Upper lobe of right lung (tissue), 1 donor: ENCODE measurements at regions not wholly inside any gene's neighbourhood (a gene's known extent, or its start where the extent isn't known, plus 50 kb on each side); places are given as distances from the start of the nearest gene placed in this dataset.
"Not testable (repeated sequence)": the region's sequence is repeated elsewhere in the genome, so short reads cannot be mapped to it uniquely, and the experiment has no call there.

Source experiments
- ATAC-seq: fragments of 200-7000 bp; cut with Tn5 transposase; one replicate; pipeline ENCODE4 v1.9.1; 2020; ENCODE audit warnings: mild to moderate bottlenecking, moderate library complexity
- DNase-seq: peaks from one replicate; pipeline ENCODE4 v3.0.0-alpha.2; 2020
- H3K27ac ChIP-seq: fragments of 200-600 bp; one replicate; pipeline ENCODE4 v1.8.0; 2022
- H3K27me3 ChIP-seq: fragments of 200-600 bp; one replicate; pipeline ENCODE4 v1.8.0; 2022; ENCODE audit warnings: mild to moderate bottlenecking
- H3K36me3 ChIP-seq: fragments of 200-600 bp; one replicate; pipeline ENCODE4 v1.8.0; 2022
- H3K4me1 ChIP-seq: fragments of 200-600 bp; one replicate; pipeline ENCODE4 v1.8.0; 2022
- H3K4me3 ChIP-seq: fragments of 200-600 bp; one replicate; pipeline ENCODE4 v1.8.0; 2022; ENCODE audit warnings: mild to moderate bottlenecking
- H3K9me3 ChIP-seq: fragments of 200-600 bp; one replicate; pipeline ENCODE4 v1.8.0; 2022
- intact Hi-C: fragments of 100-400 bp; cut with DNase I; formaldehyde crosslinking; loops from one replicate; pipeline ENCODE4 v1.11.0; 2022
- TF ChIP-seq, protein P1 (sequence below): fragments of 200-600 bp; IDR thresholded peaks from one replicate; pipeline ENCODE4 v1.8.0; 2022; ENCODE audit warnings: antibody characterized with exemption
- donor health status: DM: no; HTN: yes; CAD: no; lungs with severe emphysema.

DNA sequence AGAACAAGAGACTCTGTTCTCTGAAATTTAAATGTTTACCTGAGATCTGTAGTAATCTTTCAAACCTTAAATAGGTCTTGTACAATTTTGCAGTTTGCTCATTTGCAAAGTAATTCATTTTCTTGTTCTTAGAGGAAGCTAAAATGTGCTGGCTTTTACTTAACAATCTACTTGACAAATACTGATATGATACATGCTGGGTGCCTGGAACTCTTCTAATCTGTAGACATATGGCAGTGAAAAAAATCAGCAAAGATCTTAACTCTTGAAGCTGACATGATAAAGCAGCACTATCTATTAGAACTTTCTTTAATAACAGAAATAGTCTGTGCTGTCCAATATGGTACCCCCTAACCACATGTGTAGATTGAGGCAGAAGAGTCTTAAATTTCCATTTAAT, 1352.8 kb upstream of the SLC39A10 start:
- H3K36me3 ChIP-seq: no peaks in the 10 kb centered on the region
- DNase-seq: no peak
- no peak overlapping the region for H3K4me3 ChIP-seq
- H3K4me1 ChIP-seq: no peaks in the 10 kb centered on the region
- no peaks in the 10 kb centered on the region for H3K9me3 ChIP-seq
- intact Hi-C loops: no loop called here
- TF ChIP-seq, protein P1, sequence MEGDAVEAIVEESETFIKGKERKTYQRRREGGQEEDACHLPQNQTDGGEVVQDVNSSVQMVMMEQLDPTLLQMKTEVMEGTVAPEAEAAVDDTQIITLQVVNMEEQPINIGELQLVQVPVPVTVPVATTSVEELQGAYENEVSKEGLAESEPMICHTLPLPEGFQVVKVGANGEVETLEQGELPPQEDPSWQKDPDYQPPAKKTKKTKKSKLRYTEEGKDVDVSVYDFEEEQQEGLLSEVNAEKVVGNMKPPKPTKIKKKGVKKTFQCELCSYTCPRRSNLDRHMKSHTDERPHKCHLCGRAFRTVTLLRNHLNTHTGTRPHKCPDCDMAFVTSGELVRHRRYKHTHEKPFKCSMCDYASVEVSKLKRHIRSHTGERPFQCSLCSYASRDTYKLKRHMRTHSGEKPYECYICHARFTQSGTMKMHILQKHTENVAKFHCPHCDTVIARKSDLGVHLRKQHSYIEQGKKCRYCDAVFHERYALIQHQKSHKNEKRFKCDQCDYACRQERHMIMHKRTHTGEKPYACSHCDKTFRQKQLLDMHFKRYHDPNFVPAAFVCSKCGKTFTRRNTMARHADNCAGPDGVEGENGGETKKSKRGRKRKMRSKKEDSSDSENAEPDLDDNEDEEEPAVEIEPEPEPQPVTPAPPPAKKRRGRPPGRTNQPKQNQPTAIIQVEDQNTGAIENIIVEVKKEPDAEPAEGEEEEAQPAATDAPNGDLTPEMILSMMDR: no peak
- ATAC-seq: no peak
- H3K27me3 ChIP-seq: no peaks in the 10 kb centered on the region
- no peak overlapping the region for H3K27ac ChIP-seq

DNA sequence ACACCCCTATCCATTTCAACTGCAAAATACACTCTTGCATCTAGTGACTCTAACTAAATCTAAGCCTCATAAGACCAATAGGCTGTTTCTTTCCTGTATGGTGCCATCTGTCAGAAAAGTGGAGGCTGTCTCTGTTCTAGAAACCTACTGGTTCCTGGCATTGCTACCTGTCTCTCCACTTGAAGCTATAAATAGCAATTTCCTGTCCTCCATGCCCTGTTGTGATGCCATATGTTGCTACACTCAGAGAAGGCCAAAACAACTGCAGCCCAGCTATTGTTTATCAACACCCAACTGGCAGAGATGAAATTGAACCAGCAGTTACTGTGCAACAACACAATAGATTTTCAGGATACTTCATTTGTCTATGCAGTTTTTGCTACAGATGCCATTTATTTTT, 1355.1 kb upstream of the SLC39A10 start:
- TF ChIP-seq, protein P1: no peak
- ATAC-seq (no peak), DNase-seq (no peak)
- Histone ChIP-seq H3K9me3 (no peaks in the 10 kb centered on the region), H3K4me1 (no peaks in the 10 kb centered on the region), H3K36me3 (no peaks in the 10 kb centered on the region), H3K27me3 (no peaks in the 10 kb centered on the region), H3K27ac (no peak overlapping the region), H3K4me3 (no peak overlapping the region)
- intact Hi-C loops: no loop called here

DNA sequence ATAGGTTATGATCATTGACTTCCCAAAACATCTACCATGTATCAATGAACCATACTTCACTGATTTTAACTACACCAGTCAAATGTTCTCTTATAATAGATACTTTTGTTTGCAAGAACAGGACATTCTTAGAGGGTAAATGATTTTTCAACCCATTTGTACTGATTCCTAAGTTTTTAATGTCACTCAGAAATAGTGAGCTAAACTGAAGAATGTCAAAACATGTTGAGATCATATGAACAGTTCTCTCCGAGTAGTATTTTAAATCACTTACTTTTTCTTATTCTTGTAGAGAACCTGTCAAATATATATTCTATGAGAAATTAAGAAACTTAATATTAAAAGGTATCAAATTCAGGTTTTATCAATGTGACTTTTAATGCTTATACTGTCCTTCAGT, 1362.9 kb upstream of the SLC39A10 start:
- no peak overlapping the region for H3K4me3 ChIP-seq
- DNase-seq (no peak), ATAC-seq (no peak)

DNA sequence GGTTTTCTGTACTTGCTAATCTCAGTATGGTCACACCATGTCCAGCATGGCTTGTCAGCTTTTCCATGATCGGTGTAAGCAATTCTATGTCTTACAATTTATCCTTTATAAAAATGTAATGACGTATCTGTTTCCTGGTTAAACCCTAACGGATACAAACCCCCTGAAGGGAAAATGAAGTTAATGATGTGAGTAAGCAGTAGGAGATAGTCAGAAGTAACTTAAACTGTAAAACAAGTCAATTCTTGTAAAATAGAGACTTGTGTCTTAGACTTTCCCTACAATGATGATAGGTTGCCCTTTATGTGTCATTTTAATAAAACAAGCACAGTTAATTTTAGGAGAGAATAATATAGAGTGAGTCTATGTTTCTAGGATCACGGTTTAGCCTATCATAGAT, 1365.9 kb upstream of the SLC39A10 start:
- no peaks in the 10 kb centered on the region for H3K4me1 ChIP-seq
- H3K27me3 ChIP-seq: no peaks in the 10 kb centered on the region
- no peaks in the 10 kb centered on the region for H3K9me3 ChIP-seq
- TF ChIP-seq, protein P1: no peak
- no peak overlapping the region for H3K27ac ChIP-seq
- no peaks in the 10 kb centered on the region for H3K36me3 ChIP-seq
- intact Hi-C loops: no loop called here
- no peak overlapping the region for H3K4me3 ChIP-seq
- ATAC-seq: no peak
- no peak for DNase-seq

More for the DNA sequence above, 1362.9 kb upstream of the SLC39A10 start:
- intact Hi-C loops: no loop called here
- Histone ChIP-seq H3K27me3 (no peaks in the 10 kb centered on the region), H3K27ac (no peak overlapping the region), H3K36me3 (no peaks in the 10 kb centered on the region), H3K4me1 (no peaks in the 10 kb centered on the region), H3K9me3 (no peaks in the 10 kb centered on the region)
- TF ChIP-seq, protein P1: no peak

DNA sequence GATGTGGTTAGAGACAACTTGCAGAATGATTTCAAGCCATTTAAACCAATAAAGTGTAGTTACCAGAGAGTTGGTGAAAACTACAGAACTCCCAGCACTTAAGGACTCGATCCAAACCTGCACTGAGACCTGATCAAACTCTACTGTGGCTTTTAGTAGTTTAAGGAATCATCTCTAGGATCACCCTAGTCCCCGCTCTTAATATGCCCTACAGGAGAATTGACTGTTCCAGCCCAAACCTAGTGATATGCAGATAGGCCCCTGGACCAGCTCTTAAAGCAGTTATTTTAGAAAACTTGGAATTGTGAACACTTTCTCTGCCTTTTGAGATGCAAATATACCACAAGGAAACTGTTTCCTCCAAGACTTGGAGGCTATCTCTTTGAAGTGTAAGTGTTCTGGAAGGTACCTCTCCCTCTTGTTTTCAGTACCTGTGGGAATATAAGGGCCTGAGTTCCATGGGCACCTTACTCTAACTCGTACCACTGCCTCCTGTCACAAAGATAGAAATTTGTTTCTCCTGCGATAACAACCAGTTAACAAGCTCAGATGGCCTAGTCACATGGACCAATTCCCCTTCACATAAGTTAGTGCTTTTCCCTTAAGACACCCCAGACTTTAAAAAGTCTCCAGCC, 1367.2 kb upstream of the SLC39A10 start:
- DNase-seq (no peak), ATAC-seq (no peak)
- H3K36me3 ChIP-seq: no peaks in the 10 kb centered on the region
- TF ChIP-seq, protein P1: no peak
- no peaks in the 10 kb centered on the region for H3K27me3 ChIP-seq
- H3K9me3 ChIP-seq: no peaks in the 10 kb centered on the region
- H3K4me3 ChIP-seq: no peak overlapping the region
- no peak overlapping the region for H3K27ac ChIP-seq
- no peaks in the 10 kb centered on the region for H3K4me1 ChIP-seq
- intact Hi-C loops: no loop called here

DNA sequence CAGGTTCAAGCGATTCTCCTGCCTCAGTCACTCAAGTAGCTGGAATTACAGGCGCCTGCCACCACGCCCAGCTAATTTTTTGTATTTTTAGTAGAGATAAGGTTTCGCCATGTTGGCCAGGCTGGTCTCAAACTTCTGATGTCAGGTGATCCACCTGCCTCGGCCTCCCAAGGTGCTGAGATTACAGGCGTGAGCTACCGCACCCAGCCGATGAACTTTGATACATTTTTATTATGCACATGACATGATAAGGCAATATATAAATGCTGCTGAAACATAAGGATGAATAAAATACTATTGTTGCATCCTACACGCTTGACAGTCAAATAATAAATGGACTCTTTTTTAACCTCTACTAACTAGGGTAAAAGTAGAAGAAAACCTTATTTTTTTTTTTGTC, 1380.4 kb upstream of the SLC39A10 start:
- H3K27me3 ChIP-seq, DNase-seq, intact Hi-C loops, H3K36me3 ChIP-seq, H3K9me3 ChIP-seq, H3K4me3 ChIP-seq, ATAC-seq, H3K27ac ChIP-seq, H3K4me1 ChIP-seq: not testable (repeated sequence)
